SK-N-SH (cell line): ENCODE measurements at regions not wholly inside any gene's neighbourhood (a gene's known extent, or its start where the extent isn't known, plus 50 kb on each side); places are given as distances from the start of the nearest gene placed in this dataset.
A peak's percentile ranks its signal among the peaks of the same experiment; 100 is the strongest.

Source experiments
- CTCF ChIA-PET: fragments of 300-600, 350-600 bp; formaldehyde crosslinking; extraction: SDS; loops from one replicate; lab custom pipeline; 2021; lab: Yijun Ruan, JAX
- POLR2A ChIA-PET: fragments of 350-600 bp; sonication (Branson Sonifier 250); formaldehyde crosslinking; extraction: SDS; loops from one replicate; lab custom pipeline; 2020; ENCODE audit warnings: antibody characterized with exemption, inconsistent platforms; lab: Yijun Ruan, JAX
- DNase-seq: peaks from one replicate; pipeline ENCODE4 v3.0.0; 2012
- H2AFZ ChIP-seq: fragments of 200-600 bp; sonication (generic); 2 replicates; pipeline ENCODE4 v1.8.1; 2016; ENCODE audit warnings: antibody characterized with exemption, mild to moderate bottlenecking, low read depth
- H3F3A ChIP-seq: fragments of 200-600 bp; sonication (generic); replicated peaks from 2 replicates; pipeline ENCODE3; 2016; ENCODE audit warnings: antibody characterized with exemption, mild to moderate bottlenecking; ENCODE audit not compliant: insufficient read depth
- H3K27ac ChIP-seq, 2 experiments: fragments of 200-500 bp in 1 of 2; fragments of 200-600 bp in 1 of 2; sonication (Bioruptor generic) in 1 of 2; sonication (generic), shearing (Covaris generic) in 1 of 2; 2 replicates each; pipeline versions ENCODE4 v1.5.1 to v1.6.1; 2014 to 2016; ENCODE audit warnings: low read depth in 2 of 2, inconsistent platforms in 1 of 2, low read length in 1 of 2, mild to moderate bottlenecking in 1 of 2, mixed read lengths in 1 of 2
- H3K27me3 ChIP-seq: fragments of 200-600 bp; sonication (generic), shearing (Covaris generic); 2 replicates; pipeline ENCODE4 v1.6.1; 2016; ENCODE audit warnings: mixed run types; ENCODE audit not compliant: insufficient read depth
- H3K36me3 ChIP-seq, 2 experiments: fragments of 200-500 bp in 1 of 2; fragments of 200-600 bp in 1 of 2; sonication (Bioruptor generic) in 1 of 2; sonication (generic) in 1 of 2; replicated peaks in 1 of 2; 2 replicates each; pipeline versions ENCODE3 to v1.5.1; 2014 to 2016; ENCODE audit warnings: low read length in 1 of 2, mild to moderate bottlenecking in 1 of 2; ENCODE audit not compliant: insufficient read depth in 2 of 2, control insufficient read depth in 1 of 2
- H3K4me1 ChIP-seq, 2 experiments: fragments of 200-500 bp in 1 of 2; fragments of 200-600 bp in 1 of 2; sonication (Bioruptor generic) in 1 of 2; sonication (generic), shearing (Covaris generic) in 1 of 2; 2 replicates each; pipeline versions ENCODE4 v1.5.1 to v1.6.1; 2014 to 2016; ENCODE audit warnings: low read depth in 1 of 2, low read length in 1 of 2, mixed run types in 1 of 2; ENCODE audit not compliant: insufficient read depth in 2 of 2, control insufficient read depth in 1 of 2
- H3K4me2 ChIP-seq: fragments of 200-600 bp; sonication (generic), shearing (Covaris generic); 2 replicates; pipeline ENCODE4 v1.6.1; 2017; ENCODE audit warnings: mixed run types
- H3K4me3 ChIP-seq, 2 experiments: fragments of 200-500 bp in 1 of 2; fragments of 200-600 bp in 1 of 2; sonication (Bioruptor generic) in 1 of 2; sonication (generic), shearing (Covaris generic) in 1 of 2; 2 replicates each; pipeline versions ENCODE4 v1.5.1 to v1.8.1; 2014 to 2016; ENCODE audit warnings: low read depth in 2 of 2, inconsistent platforms in 1 of 2, low read length in 1 of 2, mild to moderate bottlenecking in 1 of 2, mixed read lengths in 1 of 2, moderate library complexity in 1 of 2
- H3K79me2 ChIP-seq: fragments of 200-600 bp; sonication (generic); 2 replicates; pipeline ENCODE4 v1.8.1; 2017; ENCODE audit warnings: mild to moderate bottlenecking; ENCODE audit not compliant: insufficient read depth
- H3K9ac ChIP-seq: fragments of 200-600 bp; sonication (generic); 2 replicates; pipeline ENCODE4 v1.6.1; 2017; ENCODE audit warnings: mixed run types
- H3K9me2 ChIP-seq: fragments of 200-600 bp; sonication (generic); 2 replicates; pipeline ENCODE4 v1.6.1; 2017; ENCODE audit warnings: mixed run types
- H3K9me3 ChIP-seq: fragments of 200-600 bp; sonication (generic); 2 replicates; pipeline ENCODE4 v1.6.1; 2017; ENCODE audit warnings: mixed run types, mild to moderate bottlenecking, moderate library complexity
- H4K20me1 ChIP-seq: fragments of 200-600 bp; sonication (generic); 2 replicates; pipeline ENCODE4 v1.6.1; 2017; ENCODE audit warnings: mild to moderate bottlenecking, mixed run types; ENCODE audit not compliant: insufficient read depth
- CTCF ChIP-seq: fragments of 200-600 bp; sonication (generic); IDR thresholded peaks from 2 replicates; pipeline ENCODE4 v1.6.1; 2017; ENCODE audit warnings: antibody characterized with exemption, mild to moderate bottlenecking, moderate library complexity
- EP300 ChIP-seq, 2 experiments: IDR thresholded peaks; 2 replicates each; pipeline versions ENCODE4 v1.4.0 to v1.6.1; 2012; ENCODE audit warnings: borderline replicate concordance in 1 of 2, low read depth in 1 of 2, low read length in 1 of 2
- GATA2 ChIP-seq: sonication (generic); formaldehyde crosslinking; IDR thresholded peaks from 2 replicates; pipeline ENCODE4 v1.5.0; 2020; ENCODE audit warnings: mild to moderate bottlenecking, missing genetic modification reagents
- NRF1 ChIP-seq: IDR thresholded peaks from 2 replicates; pipeline ENCODE4 v1.6.1; 2012; ENCODE audit warnings: low read depth, mild to moderate bottlenecking, low read length
- PBX3 ChIP-seq: IDR thresholded peaks from 2 replicates; pipeline ENCODE4; 2012
- RAD21 ChIP-seq: IDR thresholded peaks from 2 replicates; pipeline ENCODE4 v1.6.1; 2012; ENCODE audit warnings: mild to moderate bottlenecking, low read length
- RCOR1 ChIP-seq: fragments of 150-350 bp; IDR thresholded peaks from 2 replicates; pipeline ENCODE4 v1.6.1; 2017; ENCODE audit warnings: antibody characterized with exemption, low read length
- RXRA ChIP-seq: IDR thresholded peaks from 2 replicates; pipeline ENCODE4 v1.4.0; 2012; ENCODE audit warnings: low read depth, mild to moderate bottlenecking, borderline replicate concordance
- TCF12 ChIP-seq: IDR thresholded peaks from 2 replicates; pipeline ENCODE4 v1.4.0; 2012
- TEAD4 ChIP-seq: IDR thresholded peaks from 2 replicates; pipeline ENCODE4 v1.4.0; 2012; ENCODE audit warnings: mild to moderate bottlenecking, borderline replicate concordance; ENCODE audit not compliant: insufficient read depth
- USF1 ChIP-seq: IDR thresholded peaks from 2 replicates; pipeline ENCODE4 v1.4.0; 2012; ENCODE audit warnings: low read depth, borderline replicate concordance
- ZBTB33 ChIP-seq: IDR thresholded peaks from 2 replicates; pipeline ENCODE4 v1.4.0; 2012; ENCODE audit warnings: low read depth, borderline replicate concordance
- WGBS: methylation state at CpG from one replicate; pipeline ENCODE4 v1.1.6; 2017; ENCODE audit warnings: low lambda C conversion rate; 5-methylcytosine and 5-hydroxymethylcytosine counted together

- POLR2A ChIA-PET: no interaction called here
- H2AFZ ChIP-seq: no peak overlapping the region
- TF ChIP-seq CTCF (no peak), RCOR1 (no peak), EP300 (IDR thresholded peaks at IDR 0.05; ENCODE audit: borderline replicate concordance in 1 of 2, low read depth in 1 of 2, low read length in 1 of 2) (no peak), PBX3 (no peak), TCF12 (no peak), RXRA (no peak), USF1 (no peak), RAD21 (no peak), NRF1 (no peak), GATA2 (no peak), TEAD4 (no peak)
Observed at GRCh38 chr2:47666332-47666731, 95.5 kb upstream of the KCNK12 start.

GRCh38 chr2:47664817-47665216 lies 94.0 kb upstream of the KCNK12 start:
- CTCF ChIA-PET: interaction anchor here (0.7 kb wide), 1 partner anchor 196 kb away, joined by 3 read pairs; no protein-coding TSS in a partner anchor
- H3K36me3 ChIP-seq: no peaks in the 10 kb centered on the region
- 52% methylated on average over 7 of the region's 7 CpGs for WGBS
- no peaks in the 10 kb centered on the region for H3K9me3 ChIP-seq
- no peak overlapping the region for H3K4me3 ChIP-seq
- no peak overlapping the region for H2AFZ ChIP-seq
- H3K9me2 ChIP-seq: no peaks in the 10 kb centered on the region
- TF ChIP-seq ZBTB33 (no peak), RAD21 (peak; percentile 15; the same call in 1 of the 2 replicates)
- TF ChIP-seq, all 33 proteins: peak for 1
- H4K20me1 ChIP-seq: no peaks in the 10 kb centered on the region
- no peak overlapping the region for H3K9ac ChIP-seq
- no peaks in the 10 kb centered on the region for H3K4me1 ChIP-seq
- peaks cover 7% of the 10 kb centered on the region; the same call in 1 of the 2 replicates for H3K27me3 ChIP-seq
- H3K79me2 ChIP-seq: no peaks in the 10 kb centered on the region
- H3K4me2 ChIP-seq: no peak overlapping the region
- H3K27ac ChIP-seq: no peak overlapping the region
- POLR2A ChIA-PET: no interaction called here
- DNase-seq: no peak
- no peaks in the 10 kb centered on the region for H3F3A ChIP-seq

More at GRCh38 chr2:47666332-47666731, 95.5 kb upstream of the KCNK12 start:
- Histone ChIP-seq H3K9me3 (no peaks in the 10 kb centered on the region), H3K4me1 (no peaks in the 10 kb centered on the region), H3K9ac (no peak overlapping the region), H3K79me2 (no peaks in the 10 kb centered on the region), H3K4me2 (no peak overlapping the region), H3K36me3 (no peaks in the 10 kb centered on the region), H3K27me3 (peaks cover 7% of the 10 kb centered on the region; the same call in 1 of the 2 replicates), H3K4me3 (no peak overlapping the region), H3K9me2 (no peaks in the 10 kb centered on the region), H3K27ac (no peak overlapping the region), H3F3A (no peaks in the 10 kb centered on the region), H4K20me1 (no peaks in the 10 kb centered on the region)
- DNase-seq: no peak
- CTCF ChIA-PET: interaction anchor here (2.7 kb wide), 1 partner anchor 13 kb away, joined by 13 read pairs; no protein-coding TSS in a partner anchor
